ENCODE measurements at regions not wholly inside any gene's neighbourhood (a gene's known extent, or its start where the extent isn't known, plus 50 kb on each side); places are given as distances from the start of the nearest gene placed in this dataset.

- TF ChIP-seq REST (IDR thresholded peaks at IDR 0.05; ENCODE audit: insufficient read depth in 1 of 2, low read depth in 2 of 2, low read length in 2 of 2), result no peak
- no peak for TF ChIP-seq POLR2AphosphoS5 (IDR thresholded peaks at IDR 0.05; ENCODE audit: low read depth, low read length)
- no peak for TF ChIP-seq TAF1 (IDR thresholded peaks at IDR 0.05; ENCODE audit: borderline replicate concordance, insufficient read depth, low read length)
Observed at GRCh38 chr7:46202379-46202778, 281.3 kb upstream of the IGFBP3 start.
